ENCODE measurements at regions not wholly inside any gene's neighbourhood (a gene's known extent, or its start where the extent isn't known, plus 50 kb on each side); places are given as distances from the start of the nearest gene placed in this dataset.

DNA sequence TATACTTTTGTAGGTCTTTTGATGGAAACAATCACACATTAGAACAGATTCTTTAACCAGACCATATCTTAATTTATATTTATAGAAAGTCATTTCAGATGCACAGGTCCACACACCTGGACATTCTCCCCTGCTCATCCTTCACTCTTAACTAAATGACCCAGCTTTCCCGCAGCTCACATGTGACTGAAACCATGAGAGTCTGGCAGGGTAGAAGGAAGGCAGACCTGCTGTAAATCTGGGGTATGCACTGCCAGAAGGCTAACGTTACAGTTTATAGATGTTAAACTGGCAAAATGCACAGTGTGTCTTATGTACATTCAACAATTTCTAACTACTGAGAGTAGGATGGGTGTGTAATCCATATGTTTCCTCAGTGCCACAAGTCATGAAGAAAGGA lies 359.5 kb upstream of the SPTLC3 start:
- TF ChIP-seq, protein P1, sequence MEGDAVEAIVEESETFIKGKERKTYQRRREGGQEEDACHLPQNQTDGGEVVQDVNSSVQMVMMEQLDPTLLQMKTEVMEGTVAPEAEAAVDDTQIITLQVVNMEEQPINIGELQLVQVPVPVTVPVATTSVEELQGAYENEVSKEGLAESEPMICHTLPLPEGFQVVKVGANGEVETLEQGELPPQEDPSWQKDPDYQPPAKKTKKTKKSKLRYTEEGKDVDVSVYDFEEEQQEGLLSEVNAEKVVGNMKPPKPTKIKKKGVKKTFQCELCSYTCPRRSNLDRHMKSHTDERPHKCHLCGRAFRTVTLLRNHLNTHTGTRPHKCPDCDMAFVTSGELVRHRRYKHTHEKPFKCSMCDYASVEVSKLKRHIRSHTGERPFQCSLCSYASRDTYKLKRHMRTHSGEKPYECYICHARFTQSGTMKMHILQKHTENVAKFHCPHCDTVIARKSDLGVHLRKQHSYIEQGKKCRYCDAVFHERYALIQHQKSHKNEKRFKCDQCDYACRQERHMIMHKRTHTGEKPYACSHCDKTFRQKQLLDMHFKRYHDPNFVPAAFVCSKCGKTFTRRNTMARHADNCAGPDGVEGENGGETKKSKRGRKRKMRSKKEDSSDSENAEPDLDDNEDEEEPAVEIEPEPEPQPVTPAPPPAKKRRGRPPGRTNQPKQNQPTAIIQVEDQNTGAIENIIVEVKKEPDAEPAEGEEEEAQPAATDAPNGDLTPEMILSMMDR (IDR thresholded peaks at IDR 0.05): no peak
- TF ChIP-seq POLR2A (IDR thresholded peaks at IDR 0.05): no peak
- no peak for TF ChIP-seq EP300 (IDR thresholded peaks at IDR 0.05)
